Activated CD8-positive, alpha-beta memory T cell treated with anti-CD3 and anti-CD28 coated beads for 4 hours (primary cell): ENCODE measurements at regions not wholly inside any gene's neighbourhood (a gene's known extent, or its start where the extent isn't known, plus 50 kb on each side); places are given as distances from the start of the nearest gene placed in this dataset.
"Not testable (repeated sequence)": the region's sequence is repeated elsewhere in the genome, so short reads cannot be mapped to it uniquely, and the experiment has no call there.

ENCODE experiments used
- DNase-seq, 2 donors: peaks; one replicate each; pipeline ENCODE4 v3.0.0-alpha.2; 2020; ENCODE audit warnings: low read depth in 2 of 2

GRCh38 chr15:30841639-30842038 lies 62.1 kb upstream of the FAN1 start:
- not testable (repeated sequence) for DNase-seq

GRCh38 chr15:30842798-30843472 lies 60.8 kb upstream of the FAN1 start:
- DNase-seq: not testable (repeated sequence)

DNA sequence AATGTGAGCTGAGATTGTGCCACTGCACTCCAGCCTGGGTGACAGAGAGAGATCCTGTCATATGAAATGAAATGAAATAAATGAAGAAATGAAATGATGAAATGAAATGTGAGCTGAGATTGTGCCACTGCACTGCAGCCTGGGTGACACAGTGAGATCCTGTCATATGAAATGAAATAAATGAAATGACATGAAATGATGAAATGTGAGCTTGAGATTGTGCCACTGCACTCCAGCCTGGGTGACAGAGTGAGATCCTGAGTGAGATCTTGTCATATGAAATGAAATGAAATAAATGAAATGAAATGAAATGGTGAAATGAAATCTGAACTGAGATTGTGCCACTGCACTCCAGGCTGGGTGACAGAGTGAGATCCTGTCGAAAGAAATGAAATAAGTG lies 58.2 kb upstream of the FAN1 start:
- DNase-seq: not testable (repeated sequence)
